ENCODE measurements at regions not wholly inside any gene's neighbourhood (a gene's known extent, or its start where the extent isn't known, plus 50 kb on each side); places are given as distances from the start of the nearest gene placed in this dataset.
"Not testable (repeated sequence)": the region's sequence is repeated elsewhere in the genome, so short reads cannot be mapped to it uniquely, and the experiment has no call there.

DNA sequence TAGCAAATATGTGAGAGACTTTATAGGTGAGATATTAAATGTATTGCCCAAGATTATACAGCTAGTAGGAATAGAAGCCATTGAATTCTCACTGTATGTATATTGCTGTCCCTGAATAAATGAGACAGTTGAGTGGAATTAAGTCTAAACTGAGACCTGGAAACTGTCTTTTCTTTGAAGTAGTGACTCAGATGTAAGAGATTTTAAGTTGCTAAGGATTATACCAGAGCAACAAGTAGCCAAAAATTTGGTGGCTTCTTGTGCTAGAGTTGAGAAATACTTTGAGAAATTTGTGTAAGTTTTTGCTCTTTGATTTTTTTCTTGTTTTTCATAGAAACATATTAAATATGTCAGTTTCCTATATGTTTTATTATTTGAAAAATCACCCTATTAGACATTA lies 58.7 kb downstream of the TANC2 start:
- no peak overlapping the region for H3K4me3 ChIP-seq (ENCODE audit: low read length)
- H3K4me1 ChIP-seq (ENCODE audit: low read length) = peaks cover 16% of the 10 kb centered on the region
- no peak overlapping the region for H3K9ac ChIP-seq (ENCODE audit: low read length)
- no peaks in the 10 kb centered on the region for H3K9me3 ChIP-seq (ENCODE audit: insufficient read depth, low read length)
- no peak for TF ChIP-seq EZH2phosphoT487 (IDR thresholded peaks at IDR 0.05; ENCODE audit: low read depth)
- TF ChIP-seq, protein P1, sequence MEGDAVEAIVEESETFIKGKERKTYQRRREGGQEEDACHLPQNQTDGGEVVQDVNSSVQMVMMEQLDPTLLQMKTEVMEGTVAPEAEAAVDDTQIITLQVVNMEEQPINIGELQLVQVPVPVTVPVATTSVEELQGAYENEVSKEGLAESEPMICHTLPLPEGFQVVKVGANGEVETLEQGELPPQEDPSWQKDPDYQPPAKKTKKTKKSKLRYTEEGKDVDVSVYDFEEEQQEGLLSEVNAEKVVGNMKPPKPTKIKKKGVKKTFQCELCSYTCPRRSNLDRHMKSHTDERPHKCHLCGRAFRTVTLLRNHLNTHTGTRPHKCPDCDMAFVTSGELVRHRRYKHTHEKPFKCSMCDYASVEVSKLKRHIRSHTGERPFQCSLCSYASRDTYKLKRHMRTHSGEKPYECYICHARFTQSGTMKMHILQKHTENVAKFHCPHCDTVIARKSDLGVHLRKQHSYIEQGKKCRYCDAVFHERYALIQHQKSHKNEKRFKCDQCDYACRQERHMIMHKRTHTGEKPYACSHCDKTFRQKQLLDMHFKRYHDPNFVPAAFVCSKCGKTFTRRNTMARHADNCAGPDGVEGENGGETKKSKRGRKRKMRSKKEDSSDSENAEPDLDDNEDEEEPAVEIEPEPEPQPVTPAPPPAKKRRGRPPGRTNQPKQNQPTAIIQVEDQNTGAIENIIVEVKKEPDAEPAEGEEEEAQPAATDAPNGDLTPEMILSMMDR (IDR thresholded peaks at IDR 0.05; ENCODE audit: low read depth, low read length) = no peak
- H3K27ac ChIP-seq (ENCODE audit: low read length) = no peak overlapping the region
- no peaks in the 10 kb centered on the region for H4K20me1 ChIP-seq (ENCODE audit: insufficient read depth, low read length)
- no peak overlapping the region for H3K4me2 ChIP-seq (ENCODE audit: low read length)
- H2AFZ ChIP-seq (ENCODE audit: low read depth, low read length) = no peak overlapping the region
- no peaks in the 10 kb centered on the region for H3K36me3 ChIP-seq (replicated peaks; ENCODE audit: low read depth, low read length)
- no peaks in the 10 kb centered on the region for H3K79me2 ChIP-seq (ENCODE audit: low read length)
- no peaks in the 10 kb centered on the region for H3K27me3 ChIP-seq (ENCODE audit: low read depth, low read length)

GRCh38 chr17:63025637-63026036 lies 59.6 kb downstream of the TANC2 start:
- not testable (repeated sequence) for H3K4me2 ChIP-seq (ENCODE audit: low read length)

DNA sequence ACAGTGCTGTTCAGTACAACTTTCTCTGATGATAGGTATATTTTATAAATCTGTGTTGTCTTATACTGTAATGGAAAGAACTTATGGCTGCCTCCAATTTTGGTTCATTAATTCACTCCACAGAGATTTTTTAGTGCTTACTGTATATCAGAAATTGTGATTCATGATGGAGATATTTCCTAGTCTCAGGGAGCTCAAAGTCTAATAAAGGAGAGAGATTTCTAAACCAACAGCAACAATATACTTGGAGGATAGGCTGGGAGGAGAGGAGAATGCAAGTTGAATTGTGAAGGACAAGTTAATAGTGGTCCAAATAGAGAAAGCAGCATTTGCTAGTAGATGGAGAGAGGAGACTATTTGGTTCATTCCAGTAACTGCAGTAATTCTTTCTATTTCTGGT lies 63.5 kb downstream of the TANC2 start:
- no peak for TF ChIP-seq EZH2phosphoT487 (IDR thresholded peaks at IDR 0.05; ENCODE audit: low read depth)
- TF ChIP-seq, protein P1 (IDR thresholded peaks at IDR 0.05; ENCODE audit: low read depth, low read length) = no peak
- Histone ChIP-seq H3K27ac (ENCODE audit: low read length) (no peak overlapping the region), H2AFZ (ENCODE audit: low read depth, low read length) (no peak overlapping the region), H3K36me3 (replicated peaks; ENCODE audit: low read depth, low read length) (no peaks in the 10 kb centered on the region), H3K4me1 (ENCODE audit: low read length) (peaks cover 16% of the 10 kb centered on the region), H3K27me3 (ENCODE audit: low read depth, low read length) (no peaks in the 10 kb centered on the region), H3K79me2 (ENCODE audit: low read length) (no peaks in the 10 kb centered on the region), H3K9ac (ENCODE audit: low read length) (no peak overlapping the region), H3K4me2 (ENCODE audit: low read length) (no peak overlapping the region), H3K4me3 (ENCODE audit: low read length) (no peak overlapping the region), H4K20me1 (ENCODE audit: insufficient read depth, low read length) (no peaks in the 10 kb centered on the region), H3K9me3 (ENCODE audit: insufficient read depth, low read length) (no peaks in the 10 kb centered on the region)

More at GRCh38 chr17:63025637-63026036, 59.6 kb downstream of the TANC2 start:
- not testable (repeated sequence) for H3K27me3 ChIP-seq (ENCODE audit: low read depth, low read length); H3K9me3 ChIP-seq (ENCODE audit: insufficient read depth, low read length); H3K79me2 ChIP-seq (ENCODE audit: low read length); H3K4me3 ChIP-seq (ENCODE audit: low read length); H3K27ac ChIP-seq (ENCODE audit: low read length); H3K36me3 ChIP-seq (replicated peaks; ENCODE audit: low read depth, low read length); H3K9ac ChIP-seq (ENCODE audit: low read length); H4K20me1 ChIP-seq (ENCODE audit: insufficient read depth, low read length); H2AFZ ChIP-seq (ENCODE audit: low read depth, low read length)
- peaks cover 16% of the 10 kb centered on the region for H3K4me1 ChIP-seq (ENCODE audit: low read length)

DNA sequence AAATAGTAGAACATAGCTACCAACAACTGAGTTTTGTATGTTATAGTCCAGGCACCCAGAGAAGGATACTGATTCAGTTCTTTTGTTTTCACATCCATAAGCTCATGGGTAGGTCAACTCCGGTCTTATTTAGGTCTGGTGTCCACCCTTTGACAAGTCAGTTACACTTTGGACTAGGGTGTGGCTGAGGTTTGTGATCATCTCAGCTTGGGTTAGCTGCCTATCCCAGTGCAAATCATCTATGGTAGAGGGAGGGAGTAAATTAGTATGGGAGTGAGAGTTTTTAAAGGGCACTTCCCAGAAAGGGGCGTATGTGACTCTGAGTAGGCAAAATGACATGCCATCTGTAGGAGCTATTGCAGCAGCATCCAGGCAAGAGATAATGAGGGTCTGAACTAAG lies 66.1 kb downstream of the TANC2 start:
- Histone ChIP-seq H2AFZ (ENCODE audit: low read depth, low read length) (no peak overlapping the region), H3K4me1 (ENCODE audit: low read length) (peaks cover 13% of the 10 kb centered on the region), H3K9me3 (ENCODE audit: insufficient read depth, low read length) (no peaks in the 10 kb centered on the region), H3K9ac (ENCODE audit: low read length) (no peak overlapping the region), H3K79me2 (ENCODE audit: low read length) (no peaks in the 10 kb centered on the region), H3K4me2 (ENCODE audit: low read length) (no peak overlapping the region), H4K20me1 (ENCODE audit: insufficient read depth, low read length) (no peaks in the 10 kb centered on the region), H3K27ac (ENCODE audit: low read length) (no peak overlapping the region), H3K36me3 (replicated peaks; ENCODE audit: low read depth, low read length) (no peaks in the 10 kb centered on the region), H3K27me3 (ENCODE audit: low read depth, low read length) (no peaks in the 10 kb centered on the region), H3K4me3 (ENCODE audit: low read length) (no peak overlapping the region)
- TF ChIP-seq EZH2phosphoT487 (IDR thresholded peaks at IDR 0.05; ENCODE audit: low read depth) = no peak
- TF ChIP-seq, protein P1 (IDR thresholded peaks at IDR 0.05; ENCODE audit: low read depth, low read length) = no peak

DNA sequence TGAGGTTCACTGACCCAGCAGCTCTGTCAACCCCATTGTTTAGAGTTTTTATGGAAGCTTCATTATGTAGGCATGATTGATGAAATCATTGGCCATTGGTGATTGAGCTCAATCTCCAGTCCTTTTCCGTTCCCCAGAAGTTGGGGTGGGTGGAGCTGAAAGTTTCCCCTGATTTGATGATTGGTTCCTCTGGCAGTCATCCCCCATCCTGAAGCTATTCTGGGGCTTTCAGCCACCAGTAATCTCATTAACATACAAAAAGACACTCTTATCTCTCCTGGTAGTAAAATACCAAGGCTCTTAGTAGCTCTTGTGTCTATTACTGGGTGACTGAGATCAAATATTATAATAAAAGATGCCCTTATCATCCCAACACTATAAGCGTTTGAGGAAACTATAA lies 67.1 kb downstream of the TANC2 start:
- no peak overlapping the region for H3K27ac ChIP-seq (ENCODE audit: low read length)
- H3K4me1 ChIP-seq (ENCODE audit: low read length) = peaks cover 8% of the 10 kb centered on the region
- no peak overlapping the region for H3K4me2 ChIP-seq (ENCODE audit: low read length)

More for the DNA sequence above, 67.1 kb downstream of the TANC2 start:
- Histone ChIP-seq H4K20me1 (ENCODE audit: insufficient read depth, low read length) (no peaks in the 10 kb centered on the region), H3K9ac (ENCODE audit: low read length) (no peak overlapping the region), H3K4me3 (ENCODE audit: low read length) (no peak overlapping the region), H3K79me2 (ENCODE audit: low read length) (no peaks in the 10 kb centered on the region), H2AFZ (ENCODE audit: low read depth, low read length) (no peak overlapping the region), H3K9me3 (ENCODE audit: insufficient read depth, low read length) (no peaks in the 10 kb centered on the region), H3K36me3 (replicated peaks; ENCODE audit: low read depth, low read length) (no peaks in the 10 kb centered on the region), H3K27me3 (ENCODE audit: low read depth, low read length) (no peaks in the 10 kb centered on the region)
- TF ChIP-seq EZH2phosphoT487 (IDR thresholded peaks at IDR 0.05; ENCODE audit: low read depth) = no peak
- TF ChIP-seq, protein P1 (IDR thresholded peaks at IDR 0.05; ENCODE audit: low read depth, low read length) = no peak

Measured in OCI-LY3 (cell line).